Left ventricle myocardium inferior (tissue), 1 donor: ENCODE measurements at regions not wholly inside any gene's neighbourhood (a gene's known extent, or its start where the extent isn't known, plus 50 kb on each side); places are given as distances from the start of the nearest gene placed in this dataset.

Source experiments
- DNase-seq: peaks from one replicate; pipeline ENCODE4 v3.0.0-alpha.2; 2020
- H3K27ac ChIP-seq: fragments of 200-600 bp; replicated peaks from 2 replicates; pipeline ENCODE4 v1.8.0; 2021
- H3K27me3 ChIP-seq: fragments of 200-600 bp; 2 replicates; pipeline ENCODE4 v1.8.0; 2021; ENCODE audit warnings: low read depth
- H3K36me3 ChIP-seq: fragments of 200-600 bp; 2 replicates; pipeline ENCODE4 v1.8.0; 2021
- H3K4me1 ChIP-seq: fragments of 200-600 bp; 2 replicates; pipeline ENCODE4 v1.8.0; 2021
- H3K4me3 ChIP-seq: fragments of 200-600 bp; 2 replicates; pipeline ENCODE4 v1.8.0; 2021; ENCODE audit warnings: mild to moderate bottlenecking, moderate library complexity
- H3K9me3 ChIP-seq: fragments of 200-600 bp; replicated peaks from 2 replicates; pipeline ENCODE4 v1.8.0; 2021
- intact Hi-C: fragments of 100-400 bp; cut with micrococcal nuclease; formaldehyde crosslinking; loops from one replicate; pipeline ENCODE4 v1.11.0; 2022
- TF ChIP-seq, protein P1 (sequence below): fragments of 200-600 bp; IDR thresholded peaks from 2 replicates; pipeline ENCODE4 v1.8.0; 2021; ENCODE audit warnings: antibody characterized with exemption, mild to moderate bottlenecking, borderline replicate concordance
- donor health status: DM: no; HTN: yes; CAD: no; lungs with severe emphysema.

DNA sequence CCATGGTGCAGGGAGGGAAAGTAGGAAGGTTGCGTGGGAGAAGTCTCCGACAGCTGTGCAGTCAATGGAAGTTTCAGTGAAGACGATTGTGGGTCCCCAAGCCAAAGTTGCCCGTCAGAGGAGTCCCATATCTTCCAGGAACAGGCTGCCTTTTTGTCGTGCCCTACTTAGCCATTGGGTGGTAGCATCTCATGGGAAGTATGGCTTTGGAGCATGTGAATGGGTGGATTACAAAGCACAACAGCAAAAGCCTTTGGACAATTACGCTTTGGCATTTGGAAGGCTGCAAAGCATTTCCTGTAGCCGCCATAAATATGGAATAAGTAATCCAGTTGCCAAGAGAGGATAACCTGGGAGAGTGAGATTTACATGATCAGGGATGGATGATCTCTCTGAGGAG is 300.7 kb upstream of the BOD1L1 start:
- TF ChIP-seq, protein P1, sequence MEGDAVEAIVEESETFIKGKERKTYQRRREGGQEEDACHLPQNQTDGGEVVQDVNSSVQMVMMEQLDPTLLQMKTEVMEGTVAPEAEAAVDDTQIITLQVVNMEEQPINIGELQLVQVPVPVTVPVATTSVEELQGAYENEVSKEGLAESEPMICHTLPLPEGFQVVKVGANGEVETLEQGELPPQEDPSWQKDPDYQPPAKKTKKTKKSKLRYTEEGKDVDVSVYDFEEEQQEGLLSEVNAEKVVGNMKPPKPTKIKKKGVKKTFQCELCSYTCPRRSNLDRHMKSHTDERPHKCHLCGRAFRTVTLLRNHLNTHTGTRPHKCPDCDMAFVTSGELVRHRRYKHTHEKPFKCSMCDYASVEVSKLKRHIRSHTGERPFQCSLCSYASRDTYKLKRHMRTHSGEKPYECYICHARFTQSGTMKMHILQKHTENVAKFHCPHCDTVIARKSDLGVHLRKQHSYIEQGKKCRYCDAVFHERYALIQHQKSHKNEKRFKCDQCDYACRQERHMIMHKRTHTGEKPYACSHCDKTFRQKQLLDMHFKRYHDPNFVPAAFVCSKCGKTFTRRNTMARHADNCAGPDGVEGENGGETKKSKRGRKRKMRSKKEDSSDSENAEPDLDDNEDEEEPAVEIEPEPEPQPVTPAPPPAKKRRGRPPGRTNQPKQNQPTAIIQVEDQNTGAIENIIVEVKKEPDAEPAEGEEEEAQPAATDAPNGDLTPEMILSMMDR = no peak
- Histone ChIP-seq H3K36me3 (no peaks in the 10 kb centered on the region), H3K27me3 (no peaks in the 10 kb centered on the region), H3K27ac (no peak overlapping the region), H3K4me1 (peaks cover 4% of the 10 kb centered on the region), H3K4me3 (no peak overlapping the region), H3K9me3 (peaks cover 5% of the 10 kb centered on the region)
- intact Hi-C loops = no loop called here
- DNase-seq = no peak

- H3K36me3 ChIP-seq = no peaks in the 10 kb centered on the region
- H3K9me3 ChIP-seq = peaks cover 5% of the 10 kb centered on the region
- H3K27ac ChIP-seq = no peak overlapping the region
- H3K4me1 ChIP-seq = peaks cover 7% of the 10 kb centered on the region
- no peaks in the 10 kb centered on the region for H3K27me3 ChIP-seq
- DNase-seq = no peak
- no peak overlapping the region for H3K4me3 ChIP-seq
- intact Hi-C loops = no loop called here
- TF ChIP-seq, protein P1 = no peak
Measured at GRCh38 chr4:13930155-13930554, 302.6 kb upstream of the BOD1L1 start.

- H3K4me1 ChIP-seq = peaks cover 7% of the 10 kb centered on the region
- H3K27ac ChIP-seq = no peak overlapping the region
- H3K36me3 ChIP-seq = no peaks in the 10 kb centered on the region
- intact Hi-C loops = no loop called here
- DNase-seq = no peak
- TF ChIP-seq, protein P1 = no peak
- H3K27me3 ChIP-seq = no peaks in the 10 kb centered on the region
- no peaks in the 10 kb centered on the region for H3K9me3 ChIP-seq
- no peak overlapping the region for H3K4me3 ChIP-seq
Measured at GRCh38 chr4:13933191-13933590, 305.7 kb upstream of the BOD1L1 start.

GRCh38 chr4:13938299-13938698 is 310.8 kb upstream of the BOD1L1 start:
- no peaks in the 10 kb centered on the region for H3K9me3 ChIP-seq
- DNase-seq = no peak
- intact Hi-C loops = no loop called here
- peaks cover 2% of the 10 kb centered on the region for H3K4me1 ChIP-seq
- H3K27me3 ChIP-seq = no peaks in the 10 kb centered on the region
- no peaks in the 10 kb centered on the region for H3K36me3 ChIP-seq
- TF ChIP-seq, protein P1 = no peak
- H3K27ac ChIP-seq = no peak overlapping the region
- H3K4me3 ChIP-seq = no peak overlapping the region

DNA sequence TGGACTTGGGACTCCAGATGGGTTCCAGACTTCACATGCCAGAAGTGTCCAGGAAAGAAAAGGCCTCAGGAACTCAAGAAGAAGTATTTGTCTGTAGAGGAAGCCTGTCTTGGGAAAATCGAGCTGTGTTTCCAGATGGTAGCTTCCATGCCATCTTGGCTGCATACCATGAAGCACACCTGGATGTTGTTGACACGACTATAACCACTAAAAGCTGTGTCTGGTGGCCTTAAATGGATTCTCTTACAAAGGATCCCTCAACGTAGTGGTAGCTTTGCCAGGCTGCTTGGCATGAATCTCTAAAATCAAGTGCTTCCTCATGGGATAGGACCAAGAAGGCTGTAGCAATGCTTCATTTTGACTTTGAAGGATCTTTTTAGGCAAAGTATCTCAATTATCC is 313.4 kb upstream of the BOD1L1 start:
- intact Hi-C loops = no loop called here

More for the DNA sequence above, 313.4 kb upstream of the BOD1L1 start:
- Histone ChIP-seq H3K27me3 (no peaks in the 10 kb centered on the region), H3K9me3 (no peaks in the 10 kb centered on the region), H3K36me3 (no peaks in the 10 kb centered on the region), H3K27ac (no peak overlapping the region), H3K4me1 (peaks cover 3% of the 10 kb centered on the region), H3K4me3 (no peak overlapping the region)
- DNase-seq = no peak
- TF ChIP-seq, protein P1 = no peak
